Karpas-422 (cell line): ENCODE measurements at regions not wholly inside any gene's neighbourhood (a gene's known extent, or its start where the extent isn't known, plus 50 kb on each side); places are given as distances from the start of the nearest gene placed in this dataset. TPM values are rescaled to one million over a fixed set of nuclear protein-coding genes. Genes with fewer than 3 reads are reported as not detected.

Experiments used
- DNase-seq: peaks from one replicate; pipeline ENCODE4 v3.0.0-alpha.2; 2015
- H2AFZ ChIP-seq: fragments of 200-600 bp; sonication (generic); 2 replicates; pipeline ENCODE4 v1.6.1; 2014; ENCODE audit warnings: antibody characterized with exemption, low read length, mixed read lengths
- H3K27ac ChIP-seq: fragments of 200-600 bp; sonication (generic); 2 replicates; pipeline ENCODE4 v1.5.1; 2014; ENCODE audit warnings: mild to moderate bottlenecking, low read length, moderate library complexity
- H3K27me3 ChIP-seq: fragments of 200-600 bp; sonication (generic); 2 replicates; pipeline ENCODE4 v1.6.1; 2014; ENCODE audit warnings: low read length, mixed read lengths
- H3K36me3 ChIP-seq: fragments of 200-600 bp; sonication (generic); 2 replicates; pipeline ENCODE4 v1.6.1; 2014; ENCODE audit warnings: low read length, mixed read lengths; ENCODE audit not compliant: insufficient read depth
- H3K4me1 ChIP-seq: fragments of 200-600 bp; sonication (generic); 2 replicates; pipeline ENCODE4 v1.6.1; 2014; ENCODE audit warnings: mild to moderate bottlenecking, low read length, mixed read lengths
- H3K4me2 ChIP-seq: fragments of 200-600 bp; sonication (generic); 2 replicates; pipeline ENCODE4 v1.6.1; 2014; ENCODE audit warnings: low read length, low read depth, mild to moderate bottlenecking; ENCODE audit not compliant: poor library complexity, severe bottlenecking
- H3K4me3 ChIP-seq: fragments of 200-600 bp; sonication (generic); 2 replicates; pipeline ENCODE4 v1.5.1; 2014; ENCODE audit warnings: mild to moderate bottlenecking, antibody characterized with exemption, low read length, mixed read lengths
- H3K79me2 ChIP-seq: fragments of 200-600 bp; sonication (generic); 2 replicates; pipeline ENCODE4 v1.6.1; 2014; ENCODE audit warnings: mild to moderate bottlenecking, low read length, mixed read lengths
- H3K9ac ChIP-seq: fragments of 200-600 bp; sonication (generic); 2 replicates; pipeline ENCODE4 v1.6.0; 2014; ENCODE audit warnings: low read length
- H3K9me2 ChIP-seq: fragments of 200-600 bp; sonication (generic), shearing (Covaris generic); replicated peaks from 2 replicates; pipeline ENCODE4 v1.6.0; 2014; ENCODE audit warnings: mild to moderate bottlenecking, low read length, moderate library complexity; ENCODE audit not compliant: insufficient read depth
- H3K9me3 ChIP-seq: fragments of 300-700, 200-600 bp; sonication (generic); 2 replicates; pipeline ENCODE4 v1.6.1; 2014; ENCODE audit warnings: low read length, mixed read lengths
- H4K20me1 ChIP-seq: fragments of 200-600 bp; sonication (generic); 2 replicates; pipeline ENCODE4 v1.6.1; 2014; ENCODE audit warnings: mild to moderate bottlenecking, antibody characterized with exemption, low read length, low read depth; ENCODE audit not compliant: insufficient read depth
- small RNA-seq: library from RNA; depleted of rRNA; stranded (forward); fragments of <200 nt; gene quantifications from one replicate; pipeline ENCODE3, GENCODE V24; 2014

DNA sequence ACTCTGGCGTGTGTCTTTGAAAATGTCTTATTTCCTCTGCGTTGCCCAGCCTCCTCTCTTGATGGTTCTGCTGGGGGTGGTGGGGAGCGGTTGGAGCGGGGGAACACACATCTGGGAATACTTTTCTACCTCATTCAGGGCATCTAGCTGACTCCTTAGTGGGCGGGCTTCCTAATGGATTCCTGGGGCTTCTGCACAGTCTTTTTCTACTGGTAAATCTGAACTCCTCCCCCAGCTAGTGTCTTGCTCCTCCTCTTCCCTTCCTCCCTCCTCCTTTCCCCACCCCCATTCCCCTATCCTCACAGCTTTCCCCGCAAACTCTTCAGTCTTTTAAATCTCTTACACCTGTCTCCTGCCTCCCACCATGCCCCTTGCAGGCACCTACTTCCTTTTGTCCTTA is 74.4 kb downstream of the PRL start:
- H3K36me3 ChIP-seq, result no peaks in the 10 kb centered on the region
- no peaks in the 10 kb centered on the region for H3K4me1 ChIP-seq
- H3K9me2 ChIP-seq, result no peaks in the 10 kb centered on the region
- no peaks in the 10 kb centered on the region for H3K27me3 ChIP-seq
- no peak overlapping the region for H3K9ac ChIP-seq
- no peak overlapping the region for H3K4me2 ChIP-seq
- no peaks in the 10 kb centered on the region for H4K20me1 ChIP-seq
- H3K9me3 ChIP-seq, result no peaks in the 10 kb centered on the region
- H3K4me3 ChIP-seq, result no peak overlapping the region
- H3K79me2 ChIP-seq, result no peaks in the 10 kb centered on the region
- no peak overlapping the region for H2AFZ ChIP-seq
- no peak for DNase-seq
- no peak overlapping the region for H3K27ac ChIP-seq

- Histone ChIP-seq H3K9me2 (no peaks in the 10 kb centered on the region), H4K20me1 (no peaks in the 10 kb centered on the region), H3K9ac (no peak overlapping the region), H3K4me2 (no peak overlapping the region), H3K27me3 (no peaks in the 10 kb centered on the region), H2AFZ (no peak overlapping the region), H3K79me2 (no peaks in the 10 kb centered on the region), H3K9me3 (no peaks in the 10 kb centered on the region), H3K4me3 (no peak overlapping the region), H3K4me1 (no peaks in the 10 kb centered on the region), H3K27ac (no peak overlapping the region), H3K36me3 (no peaks in the 10 kb centered on the region)
- no peak for DNase-seq
Observed at GRCh38 chr6:22227824-22228610, 68.8 kb downstream of the PRL start.

DNA sequence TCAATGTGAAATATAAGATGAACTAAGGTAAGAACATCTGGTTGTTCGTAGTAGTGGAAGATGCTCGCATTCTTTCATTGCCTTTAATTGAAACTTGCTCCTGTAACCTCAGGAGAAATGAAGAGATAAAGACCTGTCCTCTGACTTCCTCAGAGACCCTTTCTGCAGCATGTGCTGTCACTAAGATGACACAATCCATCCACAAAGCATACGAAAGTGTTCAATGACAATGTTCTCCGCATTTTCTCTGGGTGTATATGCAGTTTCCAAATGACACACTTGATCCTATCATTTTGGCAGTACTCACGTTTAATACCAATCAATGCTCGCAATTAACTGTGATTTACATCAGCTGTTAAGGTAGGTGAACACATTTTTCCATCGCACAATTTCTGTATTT is 65.8 kb downstream of the PRL start:
- Histone ChIP-seq H4K20me1 (no peaks in the 10 kb centered on the region), H2AFZ (no peak overlapping the region), H3K4me3 (no peak overlapping the region), H3K9ac (no peak overlapping the region), H3K27me3 (no peaks in the 10 kb centered on the region), H3K4me1 (no peaks in the 10 kb centered on the region), H3K79me2 (no peaks in the 10 kb centered on the region), H3K36me3 (no peaks in the 10 kb centered on the region), H3K9me2 (no peaks in the 10 kb centered on the region; the same call in 1 of the 2 replicates), H3K27ac (no peak overlapping the region), H3K4me2 (no peak overlapping the region), H3K9me3 (no peaks in the 10 kb centered on the region)
- DNase-seq, result no peak

GRCh38 chr6:22231616-22232015 is 65.2 kb downstream of the PRL start:
- no peak overlapping the region for H3K4me2 ChIP-seq
- H3K4me3 ChIP-seq, result no peak overlapping the region
- H3K27me3 ChIP-seq, result no peaks in the 10 kb centered on the region
- no peaks in the 10 kb centered on the region for H4K20me1 ChIP-seq
- H3K4me1 ChIP-seq, result no peaks in the 10 kb centered on the region
- no peak for DNase-seq
- no peaks in the 10 kb centered on the region for H3K79me2 ChIP-seq
- no peak overlapping the region for H2AFZ ChIP-seq
- H3K27ac ChIP-seq, result no peak overlapping the region
- no peaks in the 10 kb centered on the region for H3K36me3 ChIP-seq
- no peaks in the 10 kb centered on the region; the same call in 1 of the 2 replicates for H3K9me2 ChIP-seq
- no peak overlapping the region for H3K9ac ChIP-seq
- no peaks in the 10 kb centered on the region for H3K9me3 ChIP-seq

DNA sequence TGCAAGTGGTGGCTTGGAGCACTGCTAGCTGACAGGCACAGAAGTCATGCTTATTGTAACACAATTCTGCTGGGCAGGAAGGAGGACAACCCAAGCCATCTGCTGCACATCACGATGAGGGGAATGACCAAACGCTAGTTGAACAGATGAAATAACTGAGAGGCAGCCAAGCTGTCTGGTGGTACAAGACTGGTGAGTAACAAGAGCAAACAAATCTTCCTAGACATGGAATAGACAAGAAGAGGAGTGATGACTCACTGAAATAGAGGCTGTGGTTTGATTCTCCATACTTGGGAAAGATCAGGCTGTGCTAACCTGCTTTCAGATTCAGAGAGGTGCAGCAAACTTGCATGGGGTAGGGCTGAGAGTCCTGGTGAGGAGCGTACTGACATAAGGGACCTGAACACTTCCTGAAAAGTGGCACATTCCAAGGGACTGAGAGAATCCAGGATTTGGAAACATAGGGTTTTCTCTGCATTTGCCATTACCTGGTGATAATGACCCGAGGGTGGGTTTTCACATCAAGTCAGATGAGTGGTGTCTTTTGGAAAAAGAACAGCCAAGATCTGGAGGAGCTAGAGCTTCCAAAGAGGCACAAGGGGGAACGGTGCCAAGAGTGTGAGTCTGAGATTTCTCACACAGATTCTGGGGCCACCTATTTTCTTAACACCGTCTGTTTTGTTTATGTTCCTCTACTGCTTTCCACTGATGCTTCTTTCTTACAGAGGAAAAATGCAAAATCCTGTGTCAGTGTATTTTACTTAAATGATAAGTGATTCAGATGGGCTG is 60.0 kb downstream of the PRL start:
- no peak overlapping the region for H3K4me3 ChIP-seq
- no peak overlapping the region for H2AFZ ChIP-seq
- no peaks in the 10 kb centered on the region for H3K27me3 ChIP-seq
- H3K79me2 ChIP-seq, result no peaks in the 10 kb centered on the region
- no peaks in the 10 kb centered on the region for H3K36me3 ChIP-seq
- H3K9me2 ChIP-seq, result no peaks in the 10 kb centered on the region; the same call in 1 of the 2 replicates
- no peak overlapping the region for H3K27ac ChIP-seq
- H3K9me3 ChIP-seq, result 0 out of 2 replicates have a peak, but pooled peaks cover 4% of the 10 kb centered on the region
- H3K4me1 ChIP-seq, result no peaks in the 10 kb centered on the region
- H3K4me2 ChIP-seq, result no peak overlapping the region
- no peaks in the 10 kb centered on the region for H4K20me1 ChIP-seq
- H3K9ac ChIP-seq, result no peak overlapping the region
- DNase-seq, result no peak

Small RNA genes in the stretch of these regions (small RNA-seq; reads per million reads assigned to genes)
- not detected for gene AL136313.1
